SK-N-SH treated with all-trans-retinoic acid at 6 μM for 48 hours (cell line): ENCODE measurements at regions not wholly inside any gene's neighbourhood (a gene's known extent, or its start where the extent isn't known, plus 50 kb on each side); places are given as distances from the start of the nearest gene placed in this dataset.

Source experiments
- ATAC-seq: fragments of 200-7000 bp; cut with Tn5 transposase; 3 replicates; pipeline ENCODE4 v1.9.1; 2020; ENCODE audit warnings: mild to moderate bottlenecking, moderate library complexity
- BACH2 ChIP-seq: fragments of 250-450 bp; sonication (Bioruptor Pico); IDR thresholded peaks from 2 replicates; pipeline ENCODE4 v1.9.0; 2021; ENCODE audit warnings: mild to moderate bottlenecking, borderline replicate concordance
- CSDC2 ChIP-seq: fragments of 250-450 bp; sonication (Bioruptor Pico); IDR thresholded peaks from 2 replicates; pipeline ENCODE4 v1.5.0; 2020; ENCODE audit warnings: mild to moderate bottlenecking, moderate library complexity
- ESRRG ChIP-seq: fragments of 250-450 bp; sonication (Bioruptor Pico); IDR thresholded peaks from 2 replicates; pipeline ENCODE4 v1.6.1; 2021; ENCODE audit warnings: mild to moderate bottlenecking
- GLIS3 ChIP-seq: fragments of 250-450 bp; sonication (Bioruptor Pico); IDR thresholded peaks from 2 replicates; pipeline ENCODE4 v1.5.0; 2020; ENCODE audit warnings: mild to moderate bottlenecking, moderate library complexity
- ISL1 ChIP-seq: fragments of 250-450 bp; sonication (Bioruptor Pico); IDR thresholded peaks from 2 replicates; pipeline ENCODE4 v2.1.2; 2022; ENCODE audit warnings: mild to moderate bottlenecking, moderate library complexity
- OSR1 ChIP-seq: fragments of 250-450 bp; sonication (Bioruptor Pico); IDR thresholded peaks from 2 replicates; pipeline ENCODE4 v1.8.0; 2022; ENCODE audit warnings: moderate library complexity, mild to moderate bottlenecking, inconsistent platforms
- PPARA ChIP-seq: fragments of 250-450 bp; sonication (Bioruptor Pico); IDR thresholded peaks from 2 replicates; pipeline ENCODE4 v1.5.0; 2020; ENCODE audit warnings: mild to moderate bottlenecking, borderline replicate concordance
- RARB ChIP-seq: fragments of 250-450 bp; sonication (Bioruptor Pico); IDR thresholded peaks from 2 replicates; pipeline ENCODE4 v1.8.0; 2021; ENCODE audit warnings: mild to moderate bottlenecking, moderate library complexity
- SNAI2 ChIP-seq: fragments of 250-450 bp; sonication (Bioruptor Pico); IDR thresholded peaks from 2 replicates; pipeline ENCODE4 v1.5.0; 2020; ENCODE audit warnings: mild to moderate bottlenecking, moderate library complexity
- TCF4 ChIP-seq: fragments of 250-450 bp; sonication (Bioruptor Pico); IDR thresholded peaks from 2 replicates; pipeline ENCODE4 v1.8.0; 2021; ENCODE audit warnings: mild to moderate bottlenecking, moderate library complexity, borderline replicate concordance
- TOX ChIP-seq: fragments of 250-450 bp; sonication (Bioruptor Pico); IDR thresholded peaks from 2 replicates; pipeline ENCODE4 v1.8.0; 2021; ENCODE audit warnings: mild to moderate bottlenecking, moderate library complexity, borderline replicate concordance
- ZC3H10 ChIP-seq: fragments of 250-450 bp; sonication (Bioruptor Pico); IDR thresholded peaks from 2 replicates; pipeline ENCODE4 v1.5.1; 2021; ENCODE audit warnings: mild to moderate bottlenecking, moderate library complexity
- ZFP3 ChIP-seq: fragments of 250-450 bp; sonication (Bioruptor Pico); IDR thresholded peaks from 2 replicates; pipeline ENCODE4 v1.5.0; 2020; ENCODE audit warnings: mild to moderate bottlenecking, moderate library complexity
- ZFP30 ChIP-seq: fragments of 450-650 bp; formaldehyde crosslinking; IDR thresholded peaks from 2 replicates; pipeline ENCODE4 v1.5.0; 2022; ENCODE audit warnings: mild to moderate bottlenecking, moderate library complexity
- ZNF565 ChIP-seq: fragments of 450-650 bp; formaldehyde crosslinking; conservative IDR thresholded peaks from 2 replicates; pipeline ENCODE4 v1.5.0; 2020; ENCODE audit warnings: low read depth, mild to moderate bottlenecking, moderate library complexity
- ZNF70 ChIP-seq: fragments of 450-650 bp; formaldehyde crosslinking; IDR thresholded peaks from 2 replicates; pipeline ENCODE4 v1.5.0; 2020; ENCODE audit warnings: mild to moderate bottlenecking, moderate library complexity
- ZNF8 ChIP-seq: fragments of 450-650 bp; formaldehyde crosslinking; IDR thresholded peaks from 2 replicates; pipeline ENCODE4 v1.5.0; 2020; ENCODE audit warnings: mild to moderate bottlenecking, moderate library complexity
- TF ChIP-seq, protein P1 (sequence below): fragments of 250-450 bp; sonication (Bioruptor Pico); IDR thresholded peaks from 2 replicates; pipeline ENCODE4 v1.5.1; 2020; ENCODE audit warnings: low read depth, mild to moderate bottlenecking, moderate library complexity
- TF ChIP-seq, protein P2 (sequence below): fragments of 250-450 bp; sonication (Bioruptor Pico); IDR thresholded peaks from 2 replicates; pipeline ENCODE4 v1.5.1; 2021; ENCODE audit warnings: mild to moderate bottlenecking, moderate library complexity
- TF ChIP-seq, protein P3 (sequence below): fragments of 250-450 bp; sonication (Bioruptor Pico); IDR thresholded peaks from 2 replicates; pipeline ENCODE4 v1.8.0; 2021; ENCODE audit warnings: low read depth, mild to moderate bottlenecking, moderate library complexity, borderline replicate concordance
- TF ChIP-seq, protein P4 (sequence below): fragments of 250-450 bp; sonication (Bioruptor Pico); IDR thresholded peaks from 2 replicates; pipeline ENCODE4 v1.5.0; 2020; ENCODE audit warnings: mild to moderate bottlenecking, moderate library complexity

DNA sequence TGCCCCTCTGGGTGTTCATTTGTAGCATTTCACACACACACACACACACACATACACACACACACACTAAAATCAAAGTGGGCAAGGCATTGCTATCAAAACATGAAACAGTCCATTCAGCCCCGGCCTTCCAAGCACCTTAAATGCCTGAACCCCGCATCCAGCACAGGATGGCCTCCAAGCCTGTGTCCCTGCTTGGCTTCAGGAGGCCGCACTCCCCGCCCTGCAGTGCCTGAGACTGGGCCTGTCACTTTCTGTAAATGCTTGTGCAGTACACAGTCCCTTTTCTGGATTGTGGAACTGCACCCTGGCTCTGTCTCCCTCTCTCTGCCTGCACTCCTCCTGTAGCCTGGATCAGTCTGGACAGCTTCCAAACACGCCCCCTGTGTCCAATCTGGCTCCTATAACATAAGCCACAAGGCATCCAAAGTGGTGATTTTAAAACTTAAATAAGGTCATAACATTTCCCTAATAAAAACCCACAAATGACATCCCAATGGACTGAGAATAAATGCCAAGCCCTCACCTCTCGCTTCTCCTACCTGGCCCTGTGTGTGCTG, 972.2 kb upstream of the TMEM132C start:
- no peak for ATAC-seq
- TF ChIP-seq RARB (CRISPR knock-in tag) (no peak), GLIS3 (CRISPR knock-in tag) (no peak), PPARA (CRISPR knock-in tag) (no peak), ZNF8 (no peak), ZFP30 (CRISPR knock-in tag) (no peak), ZNF70 (CRISPR knock-in tag) (no peak), CSDC2 (CRISPR knock-in tag) (no peak)
- TF ChIP-seq, protein P1, sequence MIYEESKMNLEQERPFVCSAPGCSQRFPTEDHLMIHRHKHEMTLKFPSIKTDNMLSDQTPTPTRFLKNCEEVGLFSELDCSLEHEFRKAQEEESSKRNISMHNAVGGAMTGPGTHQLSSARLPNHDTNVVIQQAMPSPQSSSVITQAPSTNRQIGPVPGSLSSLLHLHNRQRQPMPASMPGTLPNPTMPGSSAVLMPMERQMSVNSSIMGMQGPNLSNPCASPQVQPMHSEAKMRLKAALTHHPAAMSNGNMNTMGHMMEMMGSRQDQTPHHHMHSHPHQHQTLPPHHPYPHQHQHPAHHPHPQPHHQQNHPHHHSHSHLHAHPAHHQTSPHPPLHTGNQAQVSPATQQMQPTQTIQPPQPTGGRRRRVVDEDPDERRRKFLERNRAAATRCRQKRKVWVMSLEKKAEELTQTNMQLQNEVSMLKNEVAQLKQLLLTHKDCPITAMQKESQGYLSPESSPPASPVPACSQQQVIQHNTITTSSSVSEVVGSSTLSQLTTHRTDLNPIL (CRISPR knock-in tag), result no peak
- TF ChIP-seq, protein P2, sequence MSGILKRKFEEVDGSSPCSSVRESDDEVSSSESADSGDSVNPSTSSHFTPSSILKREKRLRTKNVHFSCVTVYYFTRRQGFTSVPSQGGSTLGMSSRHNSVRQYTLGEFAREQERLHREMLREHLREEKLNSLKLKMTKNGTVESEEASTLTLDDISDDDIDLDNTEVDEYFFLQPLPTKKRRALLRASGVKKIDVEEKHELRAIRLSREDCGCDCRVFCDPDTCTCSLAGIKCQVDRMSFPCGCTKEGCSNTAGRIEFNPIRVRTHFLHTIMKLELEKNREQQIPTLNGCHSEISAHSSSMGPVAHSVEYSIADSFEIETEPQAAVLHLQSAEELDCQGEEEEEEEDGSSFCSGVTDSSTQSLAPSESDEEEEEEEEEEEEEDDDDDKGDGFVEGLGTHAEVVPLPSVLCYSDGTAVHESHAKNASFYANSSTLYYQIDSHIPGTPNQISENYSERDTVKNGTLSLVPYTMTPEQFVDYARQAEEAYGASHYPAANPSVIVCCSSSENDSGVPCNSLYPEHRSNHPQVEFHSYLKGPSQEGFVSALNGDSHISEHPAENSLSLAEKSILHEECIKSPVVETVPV (CRISPR knock-in tag), result no peak
- TF ChIP-seq, protein P3, sequence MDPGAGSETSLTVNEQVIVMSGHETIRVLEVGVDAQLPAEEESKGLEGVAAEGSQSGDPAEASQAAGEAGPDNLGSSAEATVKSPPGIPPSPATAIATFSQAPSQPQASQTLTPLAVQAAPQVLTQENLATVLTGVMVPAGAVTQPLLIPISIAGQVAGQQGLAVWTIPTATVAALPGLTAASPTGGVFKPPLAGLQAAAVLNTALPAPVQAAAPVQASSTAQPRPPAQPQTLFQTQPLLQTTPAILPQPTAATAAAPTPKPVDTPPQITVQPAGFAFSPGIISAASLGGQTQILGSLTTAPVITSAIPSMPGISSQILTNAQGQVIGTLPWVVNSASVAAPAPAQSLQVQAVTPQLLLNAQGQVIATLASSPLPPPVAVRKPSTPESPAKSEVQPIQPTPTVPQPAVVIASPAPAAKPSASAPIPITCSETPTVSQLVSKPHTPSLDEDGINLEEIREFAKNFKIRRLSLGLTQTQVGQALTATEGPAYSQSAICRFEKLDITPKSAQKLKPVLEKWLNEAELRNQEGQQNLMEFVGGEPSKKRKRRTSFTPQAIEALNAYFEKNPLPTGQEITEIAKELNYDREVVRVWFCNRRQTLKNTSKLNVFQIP (CRISPR knock-in tag), result no peak

DNA sequence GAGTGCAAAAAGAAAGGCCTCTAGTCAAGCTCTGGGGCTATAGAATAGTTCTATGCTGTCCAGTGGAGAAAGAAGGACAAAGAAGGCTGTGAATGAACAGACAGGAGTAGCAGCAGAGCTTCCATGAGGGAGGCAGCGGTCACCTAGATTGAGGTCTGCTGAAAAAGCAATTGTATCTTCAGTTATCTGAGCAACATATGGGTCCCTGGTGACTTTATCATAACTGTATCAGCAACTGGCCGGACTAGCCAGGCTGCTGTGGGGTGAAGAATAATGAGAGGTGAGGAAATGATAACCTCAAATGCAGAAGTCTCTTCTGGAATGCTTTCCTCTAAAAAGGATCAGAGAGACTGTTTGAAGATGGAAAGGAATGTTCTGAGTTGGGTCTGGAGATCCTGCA, 971.3 kb upstream of the TMEM132C start:
- no peak for TF ChIP-seq ESRRG (CRISPR knock-in tag)
- ATAC-seq, result no peak

DNA sequence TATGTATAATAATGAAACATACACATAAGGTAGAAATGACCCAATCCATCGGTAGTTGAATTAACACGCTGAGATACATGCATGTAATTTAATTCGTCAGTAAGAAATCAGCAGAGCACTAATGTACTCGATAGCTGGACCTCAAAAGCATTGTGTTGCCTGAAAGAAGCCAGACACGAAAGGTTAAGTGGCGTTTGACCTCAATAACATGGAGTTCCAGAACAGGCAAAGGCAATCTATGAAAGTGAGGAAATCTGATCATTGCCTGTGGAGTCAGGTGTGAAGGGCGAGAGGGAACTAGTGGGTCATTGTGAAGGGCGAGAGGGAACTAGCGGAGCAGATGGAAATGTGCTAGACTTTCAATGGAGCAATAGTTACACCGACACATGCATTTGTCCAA, 970.4 kb upstream of the TMEM132C start:
- no peak for ATAC-seq
- TF ChIP-seq CSDC2 (CRISPR knock-in tag), result no peak
- no peak for TF ChIP-seq PPARA (CRISPR knock-in tag)
- no peak for TF ChIP-seq SNAI2 (CRISPR knock-in tag)
- TF ChIP-seq BACH2 (CRISPR knock-in tag), result no peak
- no peak for TF ChIP-seq OSR1 (CRISPR knock-in tag)
- TF ChIP-seq ZNF8, result no peak
- no peak for TF ChIP-seq ZFP30 (CRISPR knock-in tag)
- TF ChIP-seq, protein P1 (CRISPR knock-in tag), result no peak
- no peak for TF ChIP-seq ZNF565 (CRISPR knock-in tag)
- no peak for TF ChIP-seq ISL1 (CRISPR knock-in tag)
- TF ChIP-seq, protein P3 (CRISPR knock-in tag), result no peak
- TF ChIP-seq ZNF70 (CRISPR knock-in tag), result no peak
- TF ChIP-seq ZC3H10 (CRISPR knock-in tag), result no peak
- TF ChIP-seq TOX (CRISPR knock-in tag), result no peak
- TF ChIP-seq RARB (CRISPR knock-in tag), result no peak
- TF ChIP-seq TCF4 (CRISPR knock-in tag), result no peak
- no peak for TF ChIP-seq ZFP3 (CRISPR knock-in tag)
- TF ChIP-seq, protein P4, sequence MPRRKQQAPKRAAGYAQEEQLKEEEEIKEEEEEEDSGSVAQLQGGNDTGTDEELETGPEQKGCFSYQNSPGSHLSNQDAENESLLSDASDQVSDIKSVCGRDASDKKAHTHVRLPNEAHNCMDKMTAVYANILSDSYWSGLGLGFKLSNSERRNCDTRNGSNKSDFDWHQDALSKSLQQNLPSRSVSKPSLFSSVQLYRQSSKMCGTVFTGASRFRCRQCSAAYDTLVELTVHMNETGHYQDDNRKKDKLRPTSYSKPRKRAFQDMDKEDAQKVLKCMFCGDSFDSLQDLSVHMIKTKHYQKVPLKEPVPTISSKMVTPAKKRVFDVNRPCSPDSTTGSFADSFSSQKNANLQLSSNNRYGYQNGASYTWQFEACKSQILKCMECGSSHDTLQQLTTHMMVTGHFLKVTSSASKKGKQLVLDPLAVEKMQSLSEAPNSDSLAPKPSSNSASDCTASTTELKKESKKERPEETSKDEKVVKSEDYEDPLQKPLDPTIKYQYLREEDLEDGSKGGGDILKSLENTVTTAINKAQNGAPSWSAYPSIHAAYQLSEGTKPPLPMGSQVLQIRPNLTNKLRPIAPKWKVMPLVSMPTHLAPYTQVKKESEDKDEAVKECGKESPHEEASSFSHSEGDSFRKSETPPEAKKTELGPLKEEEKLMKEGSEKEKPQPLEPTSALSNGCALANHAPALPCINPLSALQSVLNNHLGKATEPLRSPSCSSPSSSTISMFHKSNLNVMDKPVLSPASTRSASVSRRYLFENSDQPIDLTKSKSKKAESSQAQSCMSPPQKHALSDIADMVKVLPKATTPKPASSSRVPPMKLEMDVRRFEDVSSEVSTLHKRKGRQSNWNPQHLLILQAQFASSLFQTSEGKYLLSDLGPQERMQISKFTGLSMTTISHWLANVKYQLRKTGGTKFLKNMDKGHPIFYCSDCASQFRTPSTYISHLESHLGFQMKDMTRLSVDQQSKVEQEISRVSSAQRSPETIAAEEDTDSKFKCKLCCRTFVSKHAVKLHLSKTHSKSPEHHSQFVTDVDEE (CRISPR knock-in tag), result no peak
- no peak for TF ChIP-seq GLIS3 (CRISPR knock-in tag)
- TF ChIP-seq, protein P2 (CRISPR knock-in tag), result no peak
